ENCODE measurements at regions not wholly inside any gene's neighbourhood (a gene's known extent, or its start where the extent isn't known, plus 50 kb on each side); places are given as distances from the start of the nearest gene placed in this dataset.

DNA sequence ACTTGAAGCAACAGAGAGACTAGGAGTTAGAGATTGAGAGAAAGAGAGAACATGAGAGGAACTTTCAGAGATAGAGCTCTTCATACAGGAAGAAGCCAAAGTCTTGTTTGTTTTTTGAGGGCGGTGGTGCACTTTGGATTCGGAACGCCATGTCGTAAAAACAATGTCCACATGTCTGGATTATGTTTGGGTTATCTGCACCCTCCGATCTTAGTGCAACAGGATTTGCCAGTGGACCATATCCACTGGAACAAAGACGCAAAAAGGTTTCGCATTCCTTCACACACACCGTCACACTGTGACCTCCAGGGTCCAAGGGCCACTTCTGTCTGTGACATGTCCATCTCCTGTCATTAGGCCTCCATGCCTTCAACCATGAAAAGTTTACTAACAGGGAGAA lies 141.8 kb upstream of the ATP11B start:
- TF ChIP-seq EZH2 (IDR thresholded peaks at IDR 0.05), result no peak
- TF ChIP-seq POLR2AphosphoS5 (IDR thresholded peaks at IDR 0.05; ENCODE audit: borderline replicate concordance, low read depth, low read length), result no peak
- no peak for TF ChIP-seq FOXP2 (optimal IDR thresholded peaks at IDR 0.05; ENCODE audit: control extremely low read depth, extremely low read length, insufficient read depth)
